Colonic mucosa (tissue), 4 donors: ENCODE measurements at regions not wholly inside any gene's neighbourhood (a gene's known extent, or its start where the extent isn't known, plus 50 kb on each side); places are given as distances from the start of the nearest gene placed in this dataset.

ENCODE experiments used
- DNase-seq: peaks from one replicate; pipeline ENCODE4 v3.0.0-alpha.2; 2020
- H3K27ac ChIP-seq: fragments of 200-600 bp; one replicate; pipeline ENCODE4 v1.8.0; 2021
- H3K27me3 ChIP-seq: fragments of 200-600 bp; one replicate; pipeline ENCODE4 v1.8.0; 2021
- H3K36me3 ChIP-seq: fragments of 200-600 bp; one replicate; pipeline ENCODE4 v1.8.0; 2021
- H3K4me1 ChIP-seq: fragments of 200-600 bp; one replicate; pipeline ENCODE4 v1.8.0; 2021; ENCODE audit warnings: mild to moderate bottlenecking
- H3K4me3 ChIP-seq: fragments of 200-600 bp; one replicate; pipeline ENCODE4 v1.8.0; 2021
- H3K9ac ChIP-seq, 2 donors: one replicate each; pipeline ENCODE4 v1.7.0; 2013; ENCODE audit warnings: control low read depth in 2 of 2, low read depth in 2 of 2, low read length in 2 of 2
- H3K9me3 ChIP-seq: fragments of 200-600 bp; one replicate; pipeline ENCODE4 v1.8.0; 2021
- CTCF ChIP-seq: fragments of 200-600 bp; IDR thresholded peaks from one replicate; pipeline ENCODE4 v1.8.0; 2022; ENCODE audit warnings: antibody characterized with exemption, mild to moderate bottlenecking
- intact Hi-C: fragments of 100-400 bp; cut with DNase I; formaldehyde crosslinking; loops from one replicate; pipeline ENCODE4 v1.14.1; 2022
- donor health status: healthy.
- donor health status: DM: no; HTN: no; CAD: no.
- donor health status: DM: no; HTN: no; CAD: no.

DNA sequence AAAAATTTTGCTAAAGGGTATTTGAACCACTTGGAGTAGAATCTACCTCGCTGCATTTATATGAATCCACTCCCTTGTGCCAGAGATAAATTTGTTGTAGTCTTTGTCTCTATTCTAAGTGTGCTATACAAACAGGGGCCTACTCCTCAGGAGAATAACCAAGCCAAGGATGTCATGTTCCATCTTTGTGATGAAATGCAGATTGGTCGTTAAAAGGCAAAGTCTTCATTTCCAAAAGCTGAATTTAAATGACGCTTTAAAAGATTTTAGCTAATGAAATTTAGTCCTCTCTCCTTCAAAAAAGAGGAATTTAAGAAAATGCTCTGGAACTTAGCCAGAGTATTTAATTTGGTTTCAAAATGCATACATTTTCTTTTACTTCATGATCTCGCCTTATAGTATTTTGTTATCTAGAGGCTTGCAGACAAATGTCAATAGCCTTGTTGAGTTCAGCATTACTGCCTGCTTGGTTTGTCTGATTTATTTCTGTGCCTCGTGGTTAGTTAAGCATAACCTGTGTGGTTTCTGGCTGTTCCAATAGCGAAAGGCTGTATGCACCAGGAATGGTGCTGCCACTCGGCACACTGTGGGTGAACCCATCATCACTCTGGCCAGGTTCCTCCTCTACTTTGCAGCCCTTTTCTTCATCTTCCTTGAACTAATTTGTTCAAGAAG lies 417.6 kb downstream of the ZNF521 start:
- Histone ChIP-seq H3K9me3 (no peaks in the 10 kb centered on the region), H3K9ac (no peak overlapping the region), H3K36me3 (no peaks in the 10 kb centered on the region), H3K27ac (no peak overlapping the region), H3K27me3 (no peaks in the 10 kb centered on the region), H3K4me1 (no peaks in the 10 kb centered on the region), H3K4me3 (no peak overlapping the region)
- TF ChIP-seq CTCF, result no peak
- intact Hi-C loops, result no loop called here
- DNase-seq, result no peak

DNA sequence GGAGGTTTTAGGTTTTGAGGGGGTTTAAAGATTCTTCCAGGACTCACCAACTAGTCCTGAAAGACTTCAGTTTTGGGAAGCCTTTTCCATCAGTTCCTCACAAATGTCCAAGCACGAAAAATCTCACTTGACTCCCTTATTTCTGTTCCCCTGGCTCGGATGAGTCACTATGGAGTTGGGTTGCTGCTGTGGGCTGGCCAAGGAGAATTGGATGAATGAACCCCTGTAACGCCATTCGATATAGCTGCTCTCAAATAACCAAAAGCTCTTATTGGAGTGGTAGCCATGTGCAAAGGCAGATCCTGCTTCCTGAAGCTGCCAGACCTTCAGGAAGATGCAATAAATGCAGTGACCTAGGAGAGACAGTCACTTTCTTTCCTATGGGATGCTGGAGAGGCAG lies 417.0 kb downstream of the ZNF521 start:
- Histone ChIP-seq H3K9me3 (no peaks in the 10 kb centered on the region), H3K4me3 (no peak overlapping the region), H3K27me3 (no peaks in the 10 kb centered on the region), H3K9ac (no peak overlapping the region), H3K27ac (no peak overlapping the region), H3K36me3 (no peaks in the 10 kb centered on the region), H3K4me1 (no peaks in the 10 kb centered on the region)
- DNase-seq, result no peak
- no peak for TF ChIP-seq CTCF
- intact Hi-C loops, result no loop called here

DNA sequence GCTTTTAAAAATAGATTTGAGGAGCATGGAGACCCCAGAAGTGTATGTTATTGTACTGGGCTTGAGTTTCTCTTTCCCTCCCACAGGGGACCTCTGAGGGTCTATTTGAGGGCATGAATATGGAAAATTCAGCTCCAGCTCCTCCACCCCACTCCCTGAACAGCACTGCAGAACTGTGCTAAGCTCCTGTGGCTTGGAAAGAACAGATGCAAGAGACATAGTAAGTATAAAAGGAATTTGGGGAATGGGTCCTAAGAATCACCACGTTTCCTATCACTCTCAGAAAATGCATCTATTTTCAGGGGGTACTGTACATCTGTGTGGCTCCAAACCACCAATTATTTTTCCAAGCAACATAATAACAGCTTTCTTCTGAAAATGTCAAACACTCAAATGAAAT lies 416.1 kb downstream of the ZNF521 start:
- H3K36me3 ChIP-seq, result no peaks in the 10 kb centered on the region
- intact Hi-C loops, result no loop called here
- H3K9me3 ChIP-seq, result no peaks in the 10 kb centered on the region
- no peak overlapping the region for H3K27ac ChIP-seq
- no peak overlapping the region for H3K9ac ChIP-seq
- DNase-seq, result no peak
- TF ChIP-seq CTCF, result no peak
- H3K27me3 ChIP-seq, result no peaks in the 10 kb centered on the region
- H3K4me1 ChIP-seq, result no peaks in the 10 kb centered on the region
- no peak overlapping the region for H3K4me3 ChIP-seq

- intact Hi-C loops, result no loop called here
- H3K27me3 ChIP-seq, result no peaks in the 10 kb centered on the region
- H3K4me1 ChIP-seq, result no peaks in the 10 kb centered on the region
- no peaks in the 10 kb centered on the region for H3K36me3 ChIP-seq
- no peak overlapping the region for H3K27ac ChIP-seq
- no peak for DNase-seq
- no peak overlapping the region for H3K9ac ChIP-seq
- no peak for TF ChIP-seq CTCF
- no peaks in the 10 kb centered on the region for H3K9me3 ChIP-seq
- no peak overlapping the region for H3K4me3 ChIP-seq
Observed at GRCh38 chr18:24936691-24937090, 415.3 kb downstream of the ZNF521 start.

DNA sequence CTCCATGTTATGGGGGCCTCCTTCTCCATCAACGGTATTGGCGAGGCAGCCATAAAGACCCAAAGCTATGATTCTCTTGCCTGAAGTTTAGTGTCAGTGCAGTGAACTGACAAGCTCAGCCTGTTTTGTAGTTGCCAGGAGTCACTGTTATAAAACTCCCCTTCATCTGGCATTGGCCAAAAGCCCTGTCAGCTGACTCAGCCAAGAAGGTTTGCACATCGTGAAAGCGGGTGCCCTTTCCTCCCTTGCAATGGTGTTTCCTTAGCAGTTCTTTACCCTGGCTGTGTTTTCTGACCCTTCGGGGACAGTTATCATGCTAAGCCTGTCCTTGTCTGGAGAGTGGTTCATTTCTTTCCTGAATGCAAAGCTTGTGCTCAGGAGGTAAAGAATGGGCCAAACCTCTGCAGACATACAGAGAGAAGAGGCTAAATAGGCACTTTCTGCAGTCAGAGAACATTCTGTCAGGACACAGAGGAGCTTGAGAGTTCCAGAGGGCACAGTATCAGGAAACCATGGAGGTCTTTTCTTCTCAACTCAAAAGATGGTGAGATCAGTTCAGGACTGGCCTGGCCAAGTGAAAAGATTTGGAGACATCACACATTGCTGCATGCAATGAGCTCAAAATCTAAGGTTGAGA lies 414.2 kb downstream of the ZNF521 start:
- Histone ChIP-seq H3K9me3 (no peaks in the 10 kb centered on the region), H3K9ac (no peak overlapping the region), H3K4me3 (no peak overlapping the region), H3K4me1 (no peaks in the 10 kb centered on the region), H3K27me3 (no peaks in the 10 kb centered on the region), H3K27ac (no peak overlapping the region), H3K36me3 (no peaks in the 10 kb centered on the region)
- no peak for DNase-seq
- TF ChIP-seq CTCF, result no peak
- intact Hi-C loops, result no loop called here
